GM18508 (cell line): ENCODE measurements at regions not wholly inside any gene's neighbourhood (a gene's known extent, or its start where the extent isn't known, plus 50 kb on each side); places are given as distances from the start of the nearest gene placed in this dataset.
"Not testable (repeated sequence)": the region's sequence is repeated elsewhere in the genome, so short reads cannot be mapped to it uniquely, and the experiment has no call there.

Experiments used
- ATAC-seq: cut with Tn5 transposase; IDR thresholded peaks from one replicate; pipeline ENCODE4 v1.9.1; 2021; ENCODE audit warnings: moderate number of reproducible peaks; ENCODE audit not compliant: insufficient read depth, unreplicated experiment

DNA sequence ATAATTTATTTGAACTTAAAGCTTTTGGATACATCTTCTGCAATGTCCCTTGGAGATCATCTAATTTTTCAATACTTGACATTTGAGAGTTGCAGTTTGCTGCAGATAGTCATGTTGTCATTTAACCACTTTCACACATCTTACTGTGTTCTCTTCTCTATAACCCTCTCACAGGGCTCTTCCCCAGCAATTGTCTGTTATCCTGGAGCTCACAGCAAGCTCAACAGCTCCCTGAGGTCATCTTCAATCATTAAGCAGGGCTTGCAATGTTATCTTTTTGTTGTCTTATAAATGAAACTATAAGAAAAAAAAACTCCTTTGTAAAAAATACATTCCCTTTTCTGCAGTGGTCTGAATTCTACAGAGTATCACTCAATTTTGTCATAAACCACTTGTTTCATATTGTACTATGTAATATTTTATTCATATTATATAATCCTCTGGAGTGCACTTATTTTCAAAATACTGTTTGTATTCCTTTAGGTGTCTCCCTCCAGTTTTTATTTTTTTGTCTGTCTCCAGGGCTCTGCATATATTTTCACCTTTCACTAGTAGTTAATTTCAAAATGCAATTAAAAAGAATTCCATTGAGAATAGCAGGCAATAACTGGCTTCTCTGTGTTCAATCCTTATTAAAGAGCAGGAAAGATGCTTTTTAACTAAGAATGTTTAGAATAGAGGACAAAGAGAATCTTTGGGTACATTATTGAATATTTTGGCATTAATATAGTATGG lies 106.3 kb upstream of the ARSJ start:
- ATAC-seq, result no peak

DNA sequence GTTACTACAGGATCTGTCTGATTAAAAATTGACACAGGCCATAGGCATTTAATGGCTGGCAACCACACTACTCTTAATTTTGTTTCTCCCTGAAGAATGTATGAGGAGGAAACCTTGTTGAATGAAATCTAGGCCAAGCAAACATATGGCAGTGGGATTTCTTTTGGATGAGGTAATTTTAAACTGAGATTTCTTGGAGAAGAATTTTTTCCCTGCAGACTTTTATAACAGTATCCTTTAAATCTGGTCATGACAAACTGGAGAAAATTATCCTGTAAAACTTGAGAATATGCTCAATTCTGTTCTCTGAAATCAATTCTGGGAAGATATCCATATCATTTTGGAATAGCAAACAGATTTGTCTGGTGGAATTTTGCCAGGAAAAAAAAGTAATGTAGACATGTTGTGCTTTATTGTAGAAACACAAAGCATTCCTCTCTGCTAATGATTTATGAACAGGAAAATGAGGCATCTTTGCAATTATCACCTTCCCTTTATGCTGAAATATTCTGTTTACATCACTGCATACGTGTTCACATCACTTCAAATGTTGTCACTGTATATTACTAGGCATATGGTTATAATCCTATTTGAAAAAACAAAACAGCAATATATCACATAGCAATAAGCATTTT lies 108.3 kb upstream of the ARSJ start:
- ATAC-seq, result no peak

DNA sequence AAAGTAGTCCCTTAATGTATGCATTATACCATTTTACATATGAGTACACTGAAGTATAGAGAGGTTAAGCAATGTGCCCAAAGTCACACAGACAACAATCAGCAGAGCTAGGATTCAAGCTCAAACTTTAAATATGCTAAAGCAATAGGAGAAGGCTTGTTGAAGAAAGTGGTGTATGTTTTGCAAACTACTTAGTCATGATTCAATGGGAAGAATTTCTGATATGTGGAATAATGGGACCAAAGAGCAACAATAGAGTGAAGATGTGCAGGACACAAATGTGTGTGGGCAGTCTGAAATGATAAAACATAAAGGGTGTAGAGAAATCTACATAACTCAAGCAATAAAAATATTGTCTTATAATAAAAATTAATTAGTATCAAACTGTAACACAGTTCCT lies 109.0 kb upstream of the ARSJ start:
- ATAC-seq, result no peak

DNA sequence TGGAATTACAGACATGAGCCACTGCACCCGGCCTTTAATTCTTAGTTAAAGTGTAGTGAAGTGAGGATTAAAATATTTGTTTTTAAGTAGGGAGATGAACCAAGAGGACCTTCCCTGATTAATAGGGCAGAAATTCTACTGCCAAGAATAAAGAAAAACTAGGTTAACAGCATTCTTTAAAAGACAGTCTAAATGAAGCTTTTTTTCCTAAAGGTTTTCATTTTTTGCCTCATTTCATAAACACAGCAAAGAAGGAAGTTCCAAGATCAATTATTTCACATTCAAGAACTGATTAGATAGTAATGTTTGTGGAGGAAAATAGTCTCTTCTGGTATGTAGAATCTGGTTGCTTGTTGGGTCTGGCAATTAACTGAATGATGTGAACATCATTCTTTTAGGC lies 112.1 kb upstream of the ARSJ start:
- ATAC-seq, result no peak

DNA sequence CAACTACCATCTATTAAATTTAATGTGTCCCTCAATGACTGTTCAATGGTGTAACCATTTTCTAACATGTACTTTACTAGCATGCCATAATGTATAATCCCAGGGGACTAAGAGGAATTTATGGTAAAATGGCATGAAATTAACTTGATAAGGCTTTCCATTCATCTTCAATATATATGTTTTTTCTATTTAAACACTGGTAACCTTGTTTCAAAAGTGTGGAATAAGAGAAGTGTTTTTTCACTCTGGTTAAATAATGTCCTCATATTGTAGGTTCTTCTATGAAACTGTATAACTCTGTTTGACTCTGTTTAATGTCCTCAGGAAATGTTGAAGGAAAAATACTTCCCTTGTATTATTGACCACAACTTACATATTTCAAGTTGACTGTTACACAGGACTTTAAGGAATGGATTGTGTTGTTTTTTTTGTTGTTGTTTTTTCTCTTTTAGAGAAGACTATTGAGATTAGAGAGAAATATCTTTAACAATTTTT lies 113.8 kb upstream of the ARSJ start:
- no peak for ATAC-seq

DNA sequence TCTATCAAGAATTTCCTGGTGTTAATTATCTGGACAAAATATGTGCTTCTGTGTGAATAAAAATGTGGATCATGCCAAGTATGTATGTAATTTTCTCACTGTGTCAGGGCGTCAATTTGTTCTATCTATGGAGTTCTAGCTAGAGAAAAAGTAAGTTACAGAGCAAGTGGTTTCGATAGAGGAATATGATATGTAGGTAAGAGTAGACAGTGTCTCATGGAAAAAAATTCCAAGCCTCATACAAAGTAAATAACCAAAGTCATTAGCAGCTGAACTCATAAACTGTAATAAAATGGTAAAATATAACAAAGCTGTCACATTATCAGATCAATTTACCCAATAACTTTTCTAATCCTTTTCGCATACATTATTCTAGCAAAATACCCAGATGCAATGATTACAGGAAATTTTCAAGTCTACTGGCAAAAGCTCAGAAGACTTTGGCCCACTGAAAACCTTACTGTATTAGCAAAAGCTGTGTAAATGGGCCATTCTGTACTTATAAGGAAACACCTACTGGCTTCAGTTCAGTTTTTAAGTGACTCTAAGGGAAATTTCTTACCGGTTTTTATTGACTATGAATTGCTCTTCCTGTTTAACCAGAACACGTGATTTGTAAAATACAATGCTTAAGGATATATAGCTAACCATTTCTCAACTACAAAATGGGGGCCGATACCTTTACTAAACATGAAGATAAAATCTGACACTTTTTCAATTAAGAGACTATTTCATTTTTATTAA lies 121.0 kb upstream of the ARSJ start:
- ATAC-seq, result no peak

DNA sequence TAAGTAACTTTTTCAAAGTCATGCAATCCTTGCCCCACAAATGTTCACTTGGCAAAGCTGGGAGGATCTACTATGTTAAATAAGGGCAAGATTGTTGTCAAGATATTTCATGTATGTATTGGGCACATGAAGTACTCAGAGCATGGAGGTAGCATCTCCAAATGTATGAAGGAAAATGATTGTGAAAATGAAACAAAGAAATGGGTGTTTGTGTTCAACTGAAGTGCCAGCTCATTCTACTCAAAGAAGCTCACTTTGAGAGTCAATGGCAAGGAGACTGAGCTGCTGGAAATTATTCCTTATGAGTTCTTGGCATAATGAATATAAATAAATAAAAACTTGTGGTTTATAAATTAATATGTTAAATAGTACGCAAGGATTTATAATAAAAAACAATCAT lies 124.5 kb upstream of the ARSJ start:
- ATAC-seq, result no peak

DNA sequence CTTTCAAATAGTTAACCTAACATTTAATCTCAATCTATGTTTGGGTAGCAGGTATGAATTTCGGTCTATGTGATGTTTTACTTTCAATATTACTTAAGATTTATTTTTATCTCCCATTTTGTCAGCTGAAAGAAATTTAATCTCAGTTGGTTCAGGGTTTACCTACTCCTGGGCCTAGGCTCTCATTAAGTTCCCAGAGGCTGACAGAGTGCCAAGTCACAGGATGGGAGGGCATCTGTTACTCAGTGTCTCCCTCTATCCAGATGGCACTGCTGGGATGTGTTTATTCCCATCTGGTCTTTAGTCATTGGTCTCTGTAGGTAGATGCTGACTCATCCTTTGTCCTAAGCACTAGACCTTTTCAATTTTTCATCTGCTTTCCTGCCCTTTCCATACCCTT lies 129.4 kb upstream of the ARSJ start:
- no peak for ATAC-seq

DNA sequence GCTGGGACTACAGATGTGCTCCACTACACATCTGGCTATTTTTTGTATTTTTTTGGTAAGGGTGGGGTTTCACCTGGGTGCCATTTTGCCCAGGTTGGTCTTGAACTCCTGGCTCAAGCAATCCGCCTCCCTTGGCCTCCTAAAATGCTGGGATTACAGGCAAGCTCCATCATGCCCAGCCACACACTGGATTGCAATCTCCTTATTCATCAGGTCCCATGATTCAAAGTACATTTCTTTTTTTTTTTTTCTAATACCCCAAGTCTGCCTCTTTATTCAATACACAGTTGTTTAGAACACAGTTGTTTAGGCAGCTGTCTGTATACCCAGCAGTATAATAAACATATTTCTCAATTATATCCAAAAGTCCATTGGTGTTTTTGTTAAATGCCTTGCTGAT lies 130.3 kb upstream of the ARSJ start:
- ATAC-seq, result no peak

DNA sequence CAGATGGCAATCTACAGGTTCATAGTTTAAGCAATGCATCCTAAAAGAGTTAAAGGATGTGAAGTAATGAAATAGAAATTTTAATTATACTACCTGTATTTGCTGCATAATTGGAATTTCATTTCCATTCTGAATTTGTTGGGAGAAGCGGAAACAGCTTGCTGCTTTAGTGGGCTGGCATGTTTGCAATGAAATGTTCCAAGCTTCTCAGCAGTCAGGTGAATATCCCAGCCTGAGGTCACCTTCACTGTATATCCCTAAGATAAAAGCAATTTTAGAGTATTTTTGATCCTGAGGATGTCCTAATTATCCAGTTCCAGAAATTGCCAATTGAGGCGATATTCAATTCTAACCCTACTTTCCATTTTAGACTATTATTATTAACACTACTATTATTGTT lies 136.1 kb upstream of the ARSJ start:
- ATAC-seq, result no peak

DNA sequence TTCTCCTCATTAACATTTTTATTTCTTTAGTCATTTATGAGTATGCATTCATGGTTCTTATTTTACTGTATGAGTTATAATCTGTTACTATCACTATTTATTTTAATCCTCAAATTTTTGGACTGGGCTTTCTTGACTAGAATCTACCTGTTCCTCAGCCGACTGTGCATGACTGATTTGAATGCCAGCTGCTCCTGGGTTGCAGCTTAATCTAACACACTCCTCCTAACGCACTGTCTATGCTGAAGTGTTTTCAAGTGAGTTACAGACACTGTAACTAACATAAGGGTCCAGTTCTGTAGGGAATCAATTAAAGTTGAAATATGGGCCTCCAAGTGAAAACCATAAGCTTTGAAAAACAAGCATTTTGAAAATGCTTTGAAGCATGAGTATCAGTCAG lies 137.4 kb upstream of the ARSJ start:
- ATAC-seq, result no peak

DNA sequence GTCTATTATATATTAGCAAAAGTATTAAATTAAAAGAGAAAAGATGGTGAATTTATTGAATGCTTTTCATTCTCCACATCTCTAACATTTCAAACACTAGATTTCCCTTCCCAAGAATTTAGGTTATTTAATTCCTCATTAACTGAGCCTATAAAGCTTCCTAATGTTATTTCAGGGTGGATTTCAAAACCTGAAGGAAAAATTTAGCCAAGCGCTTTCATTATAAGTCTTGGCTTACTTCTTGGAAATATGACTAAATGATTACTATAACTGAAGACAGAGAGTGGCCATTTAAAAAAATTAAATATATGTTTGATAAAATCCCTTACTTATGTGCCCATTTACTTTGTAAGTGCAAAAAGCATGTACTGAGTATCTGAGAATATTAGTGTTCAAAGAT lies 141.8 kb upstream of the ARSJ start:
- ATAC-seq, result no peak

DNA sequence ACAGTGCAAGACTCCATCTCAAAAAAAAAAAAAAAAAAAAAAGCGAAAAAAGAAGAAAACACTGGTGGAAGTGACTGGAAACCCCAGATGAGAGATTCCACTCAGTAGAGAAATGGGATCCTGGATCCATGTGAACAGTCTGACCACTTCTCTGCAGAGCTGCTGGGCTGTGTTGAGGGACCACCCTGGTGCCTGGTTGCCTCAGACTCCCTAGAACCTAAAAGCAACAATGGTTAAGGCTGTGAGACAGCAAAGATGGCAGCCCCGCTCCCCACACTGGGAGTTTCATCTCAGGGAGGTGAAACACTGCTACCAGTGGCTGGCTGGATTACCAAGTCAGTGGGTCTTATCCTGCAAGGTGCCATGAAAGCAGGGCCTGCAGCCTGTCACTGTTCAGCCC lies 152.8 kb upstream of the ARSJ start:
- ATAC-seq, result no peak

DNA sequence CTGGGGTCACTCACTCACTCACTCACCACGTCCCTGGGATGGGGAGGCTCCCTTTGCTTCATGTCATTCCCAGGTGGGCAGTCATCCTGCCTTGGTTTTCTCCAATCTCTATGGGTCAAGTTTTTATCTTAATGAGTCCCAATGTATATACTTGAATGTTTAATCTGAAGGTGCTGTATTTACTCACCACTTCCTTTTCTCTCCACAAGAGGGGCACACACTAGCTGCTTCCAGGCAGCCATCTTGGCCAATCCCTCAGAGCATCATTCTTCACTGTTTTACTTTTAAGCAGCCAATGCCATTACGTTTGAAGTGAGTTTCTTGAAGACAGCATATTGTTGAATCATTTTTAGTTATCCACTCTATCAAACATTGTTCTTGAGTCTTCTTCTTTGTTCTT lies 153.4 kb upstream of the ARSJ start:
- no peak for ATAC-seq

DNA sequence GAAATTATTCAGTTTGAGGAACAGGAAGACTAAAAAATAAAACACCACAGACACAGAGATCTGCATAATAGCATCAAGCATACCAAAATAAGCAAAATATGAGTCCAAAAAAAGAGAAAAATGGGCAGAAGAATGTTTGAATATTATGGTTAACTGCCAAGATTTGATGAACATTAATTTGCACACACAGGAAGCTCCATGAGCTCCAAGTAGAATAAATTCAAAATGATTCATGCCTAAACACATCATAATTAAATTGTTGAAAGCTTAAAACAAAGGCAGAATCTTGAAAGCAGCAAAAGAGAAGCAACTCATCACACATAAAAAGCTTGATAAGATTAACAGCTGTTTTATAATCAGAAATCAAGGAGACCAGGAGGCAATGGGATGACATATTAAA lies 156.6 kb upstream of the ARSJ start:
- ATAC-seq, result no peak

DNA sequence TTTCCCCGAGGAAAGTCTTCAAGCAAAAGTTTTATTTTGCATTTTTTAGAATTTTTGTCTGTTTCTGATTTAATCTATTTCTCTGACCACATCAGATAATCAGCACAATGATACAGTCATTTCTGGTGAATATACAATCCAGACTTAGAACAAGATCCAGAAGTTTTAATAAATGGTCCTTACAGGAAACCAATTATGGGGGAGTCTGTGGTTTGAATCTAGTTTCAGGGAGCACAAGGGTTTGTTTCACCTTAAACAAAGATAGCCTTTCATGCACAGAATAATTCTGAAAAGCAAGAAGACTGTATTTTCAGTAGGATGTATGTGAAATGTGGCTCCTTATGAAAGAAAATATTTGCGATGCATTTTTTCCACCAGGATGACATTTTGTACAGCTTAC lies 158.5 kb upstream of the ARSJ start:
- ATAC-seq, result no peak

DNA sequence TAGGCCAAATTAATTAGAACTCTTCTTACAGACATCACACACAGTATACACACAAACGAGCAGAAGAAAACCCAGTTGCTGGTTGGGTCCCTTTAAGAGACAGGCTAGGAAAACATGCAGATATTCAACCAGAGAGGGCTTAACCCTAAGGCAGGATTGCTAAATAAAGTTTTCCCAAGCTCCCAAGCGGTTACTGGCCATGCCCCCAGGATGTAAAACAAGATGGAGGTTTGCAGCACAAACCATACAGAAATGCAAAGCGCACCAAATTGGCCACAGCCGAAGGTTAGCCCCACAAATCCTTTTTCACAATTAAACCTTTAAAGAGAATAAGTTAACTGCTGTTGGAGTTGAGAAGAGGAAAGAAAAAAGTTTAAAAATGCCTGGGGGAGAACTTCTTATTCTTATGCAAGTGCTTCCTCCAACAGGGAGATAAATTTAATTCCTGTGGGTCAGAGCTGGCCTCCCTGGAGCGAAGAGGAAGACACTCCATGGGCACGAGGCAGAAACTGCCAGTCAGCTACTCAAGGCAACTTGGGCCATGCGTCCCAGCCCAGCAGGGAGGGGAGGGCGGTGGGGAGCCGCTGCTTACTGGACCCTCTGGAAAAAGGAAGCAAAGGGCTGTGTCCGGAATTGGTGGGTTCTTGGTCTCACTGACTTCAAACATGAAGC lies 167.6 kb upstream of the ARSJ start:
- no peak for ATAC-seq

DNA sequence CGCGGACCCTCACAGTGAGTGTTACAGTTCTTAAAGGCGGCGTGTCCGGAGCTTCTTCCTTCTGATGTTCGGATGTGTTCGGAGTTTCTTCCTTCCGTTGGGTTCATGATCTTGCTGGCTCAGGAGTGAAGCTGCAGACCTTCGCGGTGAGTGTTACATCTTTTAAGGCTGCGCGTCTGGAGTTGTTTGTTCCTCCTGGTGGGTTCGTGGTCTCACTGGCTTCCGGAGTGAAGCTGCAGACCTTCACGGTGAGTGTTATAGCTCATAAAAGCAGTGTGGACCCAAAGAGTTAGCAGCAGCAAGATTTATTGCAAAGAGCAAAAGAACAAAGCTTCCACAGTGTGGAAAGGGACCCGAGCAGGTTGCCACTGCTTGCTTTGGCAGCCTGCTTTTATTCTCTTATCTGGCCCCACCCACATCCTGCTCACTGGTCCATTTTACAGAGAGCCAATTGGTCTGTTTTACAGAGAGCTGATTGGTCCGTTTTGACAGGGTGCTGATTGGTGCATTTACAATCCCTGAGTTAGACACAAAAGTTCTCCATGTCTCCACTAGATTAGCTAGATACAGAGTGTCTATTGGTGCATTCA lies 168.3 kb upstream of the ARSJ start:
- not testable (repeated sequence) for ATAC-seq

DNA sequence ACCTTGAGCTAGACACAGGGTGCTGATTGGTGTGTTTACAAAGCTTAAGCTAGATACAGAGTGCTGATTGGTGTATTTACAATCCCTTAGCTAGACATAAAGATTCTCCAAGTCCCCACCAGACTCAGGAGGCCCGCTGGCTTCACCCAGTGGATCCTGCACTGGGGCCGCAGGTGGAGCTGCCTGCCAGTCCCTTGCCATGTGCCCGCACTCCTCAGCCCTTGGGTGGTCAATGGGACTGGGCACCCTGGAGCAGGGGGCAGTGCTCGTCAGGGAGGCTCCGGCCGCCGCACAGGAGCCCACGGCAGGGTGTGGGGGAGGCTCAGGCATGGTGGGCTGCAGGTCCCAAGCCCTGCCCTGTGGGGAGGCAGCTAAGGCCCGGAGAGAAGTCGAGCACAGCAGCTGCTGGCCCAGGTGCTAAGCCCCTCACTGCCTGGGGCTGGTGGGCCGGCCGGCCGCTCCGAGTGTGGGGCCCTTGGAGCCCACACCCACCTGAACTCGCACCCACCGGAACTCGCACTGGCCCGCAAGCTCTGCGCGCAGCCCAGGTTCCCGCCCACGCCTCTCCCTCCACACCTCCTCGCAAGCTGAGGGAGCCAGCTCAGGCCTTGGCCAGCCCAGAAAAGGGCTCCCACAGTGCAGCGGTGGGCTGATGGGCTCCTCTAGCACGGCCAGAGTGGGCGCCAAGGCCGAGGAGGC lies 169.1 kb upstream of the ARSJ start:
- ATAC-seq, result not testable (repeated sequence)

DNA sequence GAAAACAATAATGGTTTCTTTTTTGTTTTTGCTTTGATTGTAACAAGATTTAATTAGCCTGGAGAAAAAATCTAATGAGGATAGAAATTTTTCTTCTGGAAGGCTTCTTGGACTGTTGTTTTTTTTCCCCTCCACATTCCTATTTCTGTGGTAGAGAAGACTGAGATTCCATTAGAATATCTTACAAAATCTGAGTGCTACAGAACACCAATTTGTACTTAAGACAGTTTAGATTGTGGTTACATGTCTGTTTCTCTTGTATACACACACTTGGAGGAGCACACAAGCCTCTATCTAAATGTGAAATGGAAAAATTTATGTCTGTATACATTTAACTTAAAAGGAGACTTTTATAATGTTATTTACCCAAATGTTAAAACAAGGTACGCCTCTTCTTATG lies 176.9 kb upstream of the ARSJ start:
- ATAC-seq, result no peak
